ENCODE measurements at regions not wholly inside any gene's neighbourhood (a gene's known extent, or its start where the extent isn't known, plus 50 kb on each side); places are given as distances from the start of the nearest gene placed in this dataset.

DNA sequence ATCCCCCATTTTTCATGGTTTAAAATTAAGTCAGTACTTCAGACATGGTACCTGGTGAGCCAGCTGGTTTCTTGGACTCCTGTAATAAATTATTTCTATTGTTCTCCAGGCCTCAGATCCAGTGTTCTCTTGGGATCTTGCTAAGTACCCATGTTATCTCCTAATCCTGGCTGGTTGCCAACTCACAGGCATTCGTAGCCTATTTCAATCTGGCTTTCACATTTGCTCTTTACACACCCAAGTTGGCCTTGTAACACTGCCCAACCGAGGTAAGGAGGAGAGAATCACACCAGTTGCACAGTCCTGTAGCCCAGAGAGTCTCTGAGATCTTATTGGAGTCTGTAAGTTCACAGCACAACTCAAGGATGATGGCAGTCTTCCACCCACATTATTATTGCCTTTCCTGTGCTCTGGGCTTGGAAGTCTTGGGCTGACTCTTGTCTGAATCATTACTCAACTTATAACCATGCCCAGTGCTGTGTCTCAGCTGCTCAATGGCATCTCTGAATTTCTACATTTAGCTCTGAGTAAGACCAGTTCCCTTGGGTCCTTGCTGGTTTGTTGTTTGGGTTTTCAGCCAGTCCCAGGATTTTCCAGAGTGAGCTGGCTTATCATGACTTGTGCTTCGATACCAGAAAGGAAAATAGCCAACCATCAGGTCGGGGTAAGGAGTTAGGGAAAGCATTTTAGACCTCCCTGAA lies 76.6 kb upstream of the KLF12 start:
- Histone ChIP-seq H3K27ac (ENCODE audit: extremely low read length, insufficient read depth, low read length) (no peak overlapping the region), H3K36me3 (replicated peaks in 1 of 2; ENCODE audit: control insufficient read depth in 1 of 2, insufficient read depth in 2 of 2, low read length in 2 of 2) (no peaks in the 10 kb centered on the region), H3K4me1 (ENCODE audit: insufficient read depth, low read length) (no peaks in the 10 kb centered on the region), H3K27me3 (ENCODE audit: control insufficient read depth in 1 of 2, insufficient read depth in 2 of 2, low read length in 2 of 2) (no peaks in the 10 kb centered on the region), H4K20me1 (ENCODE audit: insufficient read depth, low read length) (no peaks in the 10 kb centered on the region), H3K9ac (ENCODE audit: insufficient read depth, low read depth, low read length) (no peak overlapping the region), H2AFZ (ENCODE audit: low read length) (no peak overlapping the region), H3K4me3 (replicated peaks in 1 of 3; ENCODE audit: insufficient read depth in 1 of 3, low read depth in 2 of 3, low read length in 3 of 3) (no peak overlapping the region), H3K79me2 (ENCODE audit: insufficient read depth, low read length) (no peaks in the 10 kb centered on the region), H3K9me3 (ENCODE audit: low read length) (no peaks in the 10 kb centered on the region), H3K4me2 (ENCODE audit: low read depth, low read length) (no peak overlapping the region)
- ChIA-PET CTCF (ENCODE audit: low intra/inter-chr PET ratio, low total read pairs) (no interaction called here), POLR2A (no interaction called here)
- BruUV-seq (replicated peaks), result no TSS peak
- intact Hi-C loops (cut with micrococcal nuclease; ENCODE audit: unreplicated experiment), result loop anchor here (10.0 kb wide), 1 partner anchor 456 kb away; no protein-coding TSS in a partner anchor
- DNase-seq (ENCODE audit: low spot score), result no peak
- no peak for ATAC-seq
- in situ Hi-C loops (cut with HindIII; ENCODE audit: extremely low pct_ligation_motif_present, low pct_unique_long_range_greater_than_20kb), result no loop called here
- WGBS (ENCODE audit: low lambda C conversion rate), result 4% methylated on average over 4 of the region's 4 CpGs
- no peak for FAIRE-seq
- TF ChIP-seq ELF3 (CRISPR knock-in tag; IDR thresholded peaks at IDR 0.05), result no peak
- TF ChIP-seq HMG20B (CRISPR knock-in tag; conservative IDR thresholded peaks at IDR 0.05), result no peak
- TF ChIP-seq HOXA5 (CRISPR knock-in tag; IDR thresholded peaks at IDR 0.05), result no peak
- TF ChIP-seq THRA (CRISPR knock-in tag; IDR thresholded peaks at IDR 0.05; ENCODE audit: borderline replicate concordance), result no peak
- no peak for TF ChIP-seq THAP11 (CRISPR knock-in tag; IDR thresholded peaks at IDR 0.05)
- TF ChIP-seq NR2F6 (IDR thresholded peaks at IDR 0.05), result no peak
- TF ChIP-seq NR2F6 (CRISPR knock-in tag; IDR thresholded peaks at IDR 0.05), result no peak
- no peak for TF ChIP-seq U2AF2 (IDR thresholded peaks at IDR 0.05; ENCODE audit: low read depth, low read length)
- TF ChIP-seq, protein P1, sequence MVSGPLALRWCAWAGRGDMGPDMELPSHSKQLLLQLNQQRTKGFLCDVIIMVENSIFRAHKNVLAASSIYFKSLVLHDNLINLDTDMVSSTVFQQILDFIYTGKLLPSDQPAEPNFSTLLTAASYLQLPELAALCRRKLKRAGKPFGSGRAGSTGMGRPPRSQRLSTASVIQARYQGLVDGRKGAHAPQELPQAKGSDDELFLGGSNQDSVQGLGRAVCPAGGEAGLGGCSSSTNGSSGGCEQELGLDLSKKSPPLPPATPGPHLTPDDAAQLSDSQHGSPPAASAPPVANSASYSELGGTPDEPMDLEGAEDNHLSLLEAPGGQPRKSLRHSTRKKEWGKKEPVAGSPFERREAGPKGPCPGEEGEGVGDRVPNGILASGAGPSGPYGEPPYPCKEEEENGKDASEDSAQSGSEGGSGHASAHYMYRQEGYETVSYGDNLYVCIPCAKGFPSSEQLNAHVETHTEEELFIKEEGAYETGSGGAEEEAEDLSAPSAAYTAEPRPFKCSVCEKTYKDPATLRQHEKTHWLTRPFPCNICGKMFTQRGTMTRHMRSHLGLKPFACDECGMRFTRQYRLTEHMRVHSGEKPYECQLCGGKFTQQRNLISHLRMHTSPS (CRISPR knock-in tag; IDR thresholded peaks at IDR 0.05; ENCODE audit: low read depth), result no peak
- no peak for TF ChIP-seq RELA (CRISPR knock-in tag; IDR thresholded peaks at IDR 0.05)
- TF ChIP-seq ETV5 (CRISPR knock-in tag; IDR thresholded peaks at IDR 0.05; ENCODE audit: borderline replicate concordance), result no peak
- no peak for TF ChIP-seq PRDM4 (CRISPR knock-in tag; IDR thresholded peaks at IDR 0.05; ENCODE audit: borderline replicate concordance)
- no peak for TF ChIP-seq RAD51 (IDR thresholded peaks at IDR 0.05; ENCODE audit: borderline replicate concordance)
- no peak for TF ChIP-seq ZFAT (CRISPR knock-in tag; conservative IDR thresholded peaks at IDR 0.05)
- no peak for TF ChIP-seq ZNF10 (CRISPR knock-in tag; IDR thresholded peaks at IDR 0.05; ENCODE audit: borderline replicate concordance, low read depth)
- TF ChIP-seq HNRNPK (IDR thresholded peaks at IDR 0.05; ENCODE audit: low read depth, low read length, poor library complexity, severe bottlenecking), result no peak
